ENCODE measurements at regions not wholly inside any gene's neighbourhood (a gene's known extent, or its start where the extent isn't known, plus 50 kb on each side); places are given as distances from the start of the nearest gene placed in this dataset.

DNA sequence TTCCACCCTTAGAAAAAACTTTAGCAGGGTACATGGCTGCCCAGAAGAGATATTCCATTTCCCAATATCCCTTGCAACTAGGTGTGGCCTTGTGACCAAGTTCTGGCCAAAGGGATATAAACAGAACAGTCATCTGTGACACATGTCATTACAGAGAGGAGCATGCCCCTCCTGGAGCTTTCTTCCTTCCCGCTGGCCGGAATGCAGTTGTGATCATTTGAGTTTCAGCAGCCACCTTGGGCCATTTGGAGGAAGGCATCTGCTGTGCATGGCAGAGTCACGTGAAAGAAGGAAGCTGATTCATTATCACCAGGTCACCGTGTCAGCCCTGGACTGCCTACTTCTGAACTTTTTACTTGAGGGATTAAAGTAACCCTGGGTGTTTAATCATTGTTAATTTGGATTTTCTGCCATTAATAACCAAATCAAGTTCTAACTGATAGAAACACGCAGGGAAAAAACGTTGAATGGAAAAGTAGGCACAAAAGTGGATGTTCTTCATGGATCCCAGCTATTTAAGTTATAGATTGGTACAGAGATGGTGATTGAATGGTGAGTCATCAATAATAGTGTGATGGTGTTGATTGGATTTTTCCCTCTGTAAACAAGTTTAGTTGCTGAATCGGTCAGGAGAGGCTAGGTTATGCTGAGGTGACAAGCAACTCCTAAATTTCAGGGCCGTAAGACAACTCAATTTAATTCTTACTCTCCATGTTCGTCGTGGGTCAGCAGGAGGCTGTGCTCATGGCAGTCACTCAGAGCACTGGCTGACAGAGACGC is 80.7 kb upstream of the CCDC167 start:
- intact Hi-C loops (cut with micrococcal nuclease), result no loop called here

DNA sequence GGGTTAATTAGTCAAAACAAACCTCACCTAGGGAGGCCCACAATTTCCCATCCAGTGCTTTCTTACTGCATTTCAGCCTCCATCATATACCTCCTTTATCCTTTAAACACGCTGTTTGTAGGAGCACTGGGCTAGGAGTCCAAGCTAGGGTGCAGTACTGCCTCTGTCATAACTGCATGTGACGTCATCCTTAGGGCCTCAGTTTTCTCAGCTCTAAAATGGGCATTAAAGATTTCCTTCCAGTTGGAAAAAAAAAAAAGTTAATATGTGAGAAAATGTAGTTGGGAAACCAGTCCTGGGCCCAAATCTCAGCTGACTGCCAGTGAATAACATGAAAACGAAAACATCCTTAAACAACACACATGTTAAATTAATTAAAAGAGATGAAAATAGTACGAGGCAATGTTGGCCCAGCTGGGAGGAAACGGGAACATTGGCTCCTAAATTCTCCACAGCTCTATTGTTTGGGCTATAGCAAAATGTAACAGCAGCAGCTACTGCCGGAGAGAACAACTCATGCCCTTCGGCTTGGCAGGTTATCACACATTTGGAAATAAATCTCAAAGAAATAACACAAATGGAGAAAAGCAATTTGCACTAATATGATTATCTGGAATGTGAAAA is 79.9 kb upstream of the CCDC167 start:
- Histone ChIP-seq H3K4me2 (replicated peaks; ENCODE audit: extremely low read depth, low read length, poor library complexity, severe bottlenecking) (no peak overlapping the region), H2AFZ (ENCODE audit: insufficient read depth, low read depth, low read length, poor library complexity, severe bottlenecking) (peak overlapping the region; percentile 8), H3K27me3 (ENCODE audit: control insufficient read depth in 2 of 2, insufficient read depth in 2 of 2, low read length in 2 of 2) (no peaks in the 10 kb centered on the region), H3K79me2 (ENCODE audit: insufficient read depth, low read length) (no peaks in the 10 kb centered on the region), H3K9ac (ENCODE audit: insufficient read depth, low read length, poor library complexity, severe bottlenecking) (no peak overlapping the region), H3K4me1 (ENCODE audit: control insufficient read depth in 1 of 2, insufficient read depth in 2 of 2, low read length in 2 of 2) (peaks cover 0 to 9% of the 10 kb centered on the region in 2 donors), H4K20me1 (ENCODE audit: insufficient read depth, low read length) (no peaks in the 10 kb centered on the region), H3K4me3 (replicated peaks in 1 of 3; ENCODE audit: low read depth in 2 of 3, low read length in 3 of 3) (no peak overlapping the region), H3K27ac (ENCODE audit: low read depth in 1 of 2, low read length in 2 of 2) (no peak overlapping the region), H3K9me3 (replicated peaks in 1 of 2; ENCODE audit: control insufficient read depth in 1 of 2, insufficient read depth in 1 of 2, low read length in 2 of 2) (no peaks in the 10 kb centered on the region), H3K36me3 (replicated peaks in 1 of 2; ENCODE audit: control insufficient read depth in 1 of 2, insufficient read depth in 2 of 2, low read length in 2 of 2) (no peaks in the 10 kb centered on the region)
- intact Hi-C loops (cut with micrococcal nuclease), result no loop called here
- Mint-ChIP-seq H3K27ac (no peak overlapping the region), H3K27me3 (ENCODE audit: low read depth in 3 of 3) (peaks cover 4 to 16% (median 11%) of the 10 kb centered on the region in 3 donors), H3K4me3 (no peak overlapping the region), H3K9me3 (peaks cover 0 to 4% (median 0%) of the 10 kb centered on the region in 7 donors), H3K4me1 (peaks cover 14% of the 10 kb centered on the region), H3K36me3 (no peaks in the 10 kb centered on the region)
- DNase-seq, result no peak
- TF ChIP-seq, protein P1, sequence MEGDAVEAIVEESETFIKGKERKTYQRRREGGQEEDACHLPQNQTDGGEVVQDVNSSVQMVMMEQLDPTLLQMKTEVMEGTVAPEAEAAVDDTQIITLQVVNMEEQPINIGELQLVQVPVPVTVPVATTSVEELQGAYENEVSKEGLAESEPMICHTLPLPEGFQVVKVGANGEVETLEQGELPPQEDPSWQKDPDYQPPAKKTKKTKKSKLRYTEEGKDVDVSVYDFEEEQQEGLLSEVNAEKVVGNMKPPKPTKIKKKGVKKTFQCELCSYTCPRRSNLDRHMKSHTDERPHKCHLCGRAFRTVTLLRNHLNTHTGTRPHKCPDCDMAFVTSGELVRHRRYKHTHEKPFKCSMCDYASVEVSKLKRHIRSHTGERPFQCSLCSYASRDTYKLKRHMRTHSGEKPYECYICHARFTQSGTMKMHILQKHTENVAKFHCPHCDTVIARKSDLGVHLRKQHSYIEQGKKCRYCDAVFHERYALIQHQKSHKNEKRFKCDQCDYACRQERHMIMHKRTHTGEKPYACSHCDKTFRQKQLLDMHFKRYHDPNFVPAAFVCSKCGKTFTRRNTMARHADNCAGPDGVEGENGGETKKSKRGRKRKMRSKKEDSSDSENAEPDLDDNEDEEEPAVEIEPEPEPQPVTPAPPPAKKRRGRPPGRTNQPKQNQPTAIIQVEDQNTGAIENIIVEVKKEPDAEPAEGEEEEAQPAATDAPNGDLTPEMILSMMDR (IDR thresholded peaks at IDR 0.05), result no peak
- whole genome bisulfite sequencing (ENCODE audit: insufficient coverage), result 91% methylated on average over 4 of the region's 7 CpGs

More for the DNA sequence above, 80.7 kb upstream of the CCDC167 start:
- Histone ChIP-seq H4K20me1 (ENCODE audit: insufficient read depth, low read length) (no peaks in the 10 kb centered on the region), H2AFZ (ENCODE audit: insufficient read depth, low read depth, low read length, poor library complexity, severe bottlenecking) (peak overlapping the region; percentile 8), H3K27me3 (ENCODE audit: control insufficient read depth in 2 of 2, insufficient read depth in 2 of 2, low read length in 2 of 2) (no peaks in the 10 kb centered on the region), H3K36me3 (replicated peaks in 1 of 2; ENCODE audit: control insufficient read depth in 1 of 2, insufficient read depth in 2 of 2, low read length in 2 of 2) (no peaks in the 10 kb centered on the region), H3K4me2 (replicated peaks; ENCODE audit: extremely low read depth, low read length, poor library complexity, severe bottlenecking) (no peak overlapping the region), H3K9ac (ENCODE audit: insufficient read depth, low read length, poor library complexity, severe bottlenecking) (no peak overlapping the region), H3K79me2 (ENCODE audit: insufficient read depth, low read length) (no peaks in the 10 kb centered on the region), H3K9me3 (replicated peaks in 1 of 2; ENCODE audit: control insufficient read depth in 1 of 2, insufficient read depth in 1 of 2, low read length in 2 of 2) (no peaks in the 10 kb centered on the region), H3K4me3 (replicated peaks in 1 of 3; ENCODE audit: low read depth in 2 of 3, low read length in 3 of 3) (no peak overlapping the region), H3K4me1 (ENCODE audit: control insufficient read depth in 1 of 2, insufficient read depth in 2 of 2, low read length in 2 of 2) (peaks cover 0 to 9% of the 10 kb centered on the region in 2 donors), H3K27ac (ENCODE audit: low read depth in 1 of 2, low read length in 2 of 2) (no peak overlapping the region)
- WGBS (ENCODE audit: insufficient coverage), result 100% methylated on average over 5 of the region's 11 CpGs
- Mint-ChIP-seq H3K27ac (no peak overlapping the region), H3K4me1 (peaks cover 14% of the 10 kb centered on the region), H3K36me3 (no peaks in the 10 kb centered on the region), H3K4me3 (no peak overlapping the region), H3K27me3 (ENCODE audit: low read depth in 3 of 3) (peaks cover 5 to 22% (median 11%) of the 10 kb centered on the region in 3 donors), H3K9me3 (peaks cover 0 to 4% (median 0%) of the 10 kb centered on the region in 7 donors)
- TF ChIP-seq, protein P1 (IDR thresholded peaks at IDR 0.05), result no peak
- peak; percentile 14 to 67 (median 15) for DNase-seq
